8988T (cell line): ENCODE measurements at regions not wholly inside any gene's neighbourhood (a gene's known extent, or its start where the extent isn't known, plus 50 kb on each side); places are given as distances from the start of the nearest gene placed in this dataset.
"Not testable (repeated sequence)": the region's sequence is repeated elsewhere in the genome, so short reads cannot be mapped to it uniquely, and the experiment has no call there.

ENCODE experiments used
- DNase-seq: peaks from one replicate; pipeline ENCODE4 v3.0.0; 2011

GRCh38 chr6:130494729-130495128, 128.9 kb downstream of the TMEM200A start:
- DNase-seq = no peak

GRCh38 chr6:130500693-130501092, 134.9 kb downstream of the TMEM200A start:
- no peak for DNase-seq

GRCh38 chr6:130503146-130503545, 137.3 kb downstream of the TMEM200A start:
- no peak for DNase-seq

GRCh38 chr6:130505808-130506598, 140.2 kb downstream of the TMEM200A start:
- no peak for DNase-seq

- DNase-seq = not testable (repeated sequence)
Observed at GRCh38 chr6:130507005-130507665, 141.3 kb downstream of the TMEM200A start.

- DNase-seq = no peak
Observed at GRCh38 chr6:130507666-130508028, 141.8 kb downstream of the TMEM200A start.

GRCh38 chr6:130513770-130514169, 148.0 kb downstream of the TMEM200A start:
- DNase-seq = no peak

- no peak for DNase-seq
Observed at GRCh38 chr6:130514712-130515111, 148.9 kb downstream of the TMEM200A start.

GRCh38 chr6:130515306-130515705, 149.5 kb downstream of the TMEM200A start:
- DNase-seq = no peak

- no peak for DNase-seq
Observed at GRCh38 chr6:130516604-130517003, 150.8 kb downstream of the TMEM200A start.

GRCh38 chr6:130517444-130517931, 151.7 kb downstream of the TMEM200A start:
- no peak for DNase-seq

- no peak for DNase-seq
Observed at GRCh38 chr6:130518588-130518987, 152.8 kb downstream of the TMEM200A start.

- no peak for DNase-seq
Observed at GRCh38 chr6:130520221-130520620, 154.4 kb downstream of the TMEM200A start.

- no peak for DNase-seq
Observed at GRCh38 chr6:130520801-130521200, 155.0 kb downstream of the TMEM200A start.

- no peak for DNase-seq
Observed at GRCh38 chr6:130524552-130524951, 158.7 kb downstream of the TMEM200A start.

- no peak for DNase-seq
Observed at GRCh38 chr6:130525408-130525807, 159.6 kb downstream of the TMEM200A start.

GRCh38 chr6:130526466-130526865, 160.6 kb downstream of the TMEM200A start:
- no peak for DNase-seq

GRCh38 chr6:130527173-130527572, 161.4 kb downstream of the TMEM200A start:
- DNase-seq = no peak

- DNase-seq = no peak
Observed at GRCh38 chr6:130529569-130530149, 163.8 kb downstream of the TMEM200A start.

GRCh38 chr6:130534627-130535026, 168.8 kb downstream of the TMEM200A start:
- DNase-seq = no peak

- no peak for DNase-seq
Observed at GRCh38 chr6:130535242-130535641, 169.4 kb downstream of the TMEM200A start.

- DNase-seq = no peak
Observed at GRCh38 chr6:130537447-130537846, 171.6 kb downstream of the TMEM200A start.

GRCh38 chr6:130547723-130548122, 181.9 kb downstream of the TMEM200A start:
- DNase-seq = no peak
